ENCODE measurements at regions not wholly inside any gene's neighbourhood (a gene's known extent, or its start where the extent isn't known, plus 50 kb on each side); places are given as distances from the start of the nearest gene placed in this dataset.

GRCh38 chr1:55896210-55896609 is 681.0 kb upstream of the USP24 start:
- H3K27ac Mint-ChIP-seq: no peak overlapping the region
- H3K36me3 Mint-ChIP-seq: peaks cover 5% of the 10 kb centered on the region
- peaks cover 27% of the 10 kb centered on the region for H3K9me3 Mint-ChIP-seq
- DNase-seq (ENCODE audit: extremely low spot score, unreplicated experiment): no peak
- H3K27me3 Mint-ChIP-seq: no peaks in the 10 kb centered on the region
- no peak for TF ChIP-seq CTCF (conservative IDR thresholded peaks at IDR 0.05)
- no peak overlapping the region for H3K4me3 Mint-ChIP-seq
- H3K4me1 Mint-ChIP-seq (ENCODE audit: unreplicated experiment): no peaks in the 10 kb centered on the region

- no peaks in the 10 kb centered on the region for H3K27me3 Mint-ChIP-seq
- H3K27ac Mint-ChIP-seq: no peak overlapping the region
- H3K4me3 Mint-ChIP-seq: no peak overlapping the region
- TF ChIP-seq CTCF (conservative IDR thresholded peaks at IDR 0.05): peak; percentile 22
- peaks cover 27% of the 10 kb centered on the region for H3K9me3 Mint-ChIP-seq
- H3K36me3 Mint-ChIP-seq: peaks cover 5% of the 10 kb centered on the region
- H3K4me1 Mint-ChIP-seq (ENCODE audit: unreplicated experiment): no peaks in the 10 kb centered on the region
- DNase-seq (ENCODE audit: extremely low spot score, unreplicated experiment): no peak
Measured at GRCh38 chr1:55894521-55894920, 679.4 kb upstream of the USP24 start.

GRCh38 chr1:55893155-55893554 is 678.0 kb upstream of the USP24 start:
- H3K27me3 Mint-ChIP-seq: no peaks in the 10 kb centered on the region
- no peak for DNase-seq (ENCODE audit: extremely low spot score, unreplicated experiment)
- H3K36me3 Mint-ChIP-seq: peaks cover 5% of the 10 kb centered on the region
- H3K4me1 Mint-ChIP-seq (ENCODE audit: unreplicated experiment): peaks cover 6% of the 10 kb centered on the region
- H3K27ac Mint-ChIP-seq: no peak overlapping the region
- H3K4me3 Mint-ChIP-seq: no peak overlapping the region
- H3K9me3 Mint-ChIP-seq: peaks cover 27% of the 10 kb centered on the region
- TF ChIP-seq CTCF (conservative IDR thresholded peaks at IDR 0.05): peak; percentile 56

- Mint-ChIP-seq H3K27me3 (no peaks in the 10 kb centered on the region), H3K9me3 (peaks cover 16% of the 10 kb centered on the region), H3K27ac (no peak overlapping the region), H3K4me3 (no peak overlapping the region), H3K4me1 (ENCODE audit: unreplicated experiment) (peaks cover 35% of the 10 kb centered on the region), H3K36me3 (peaks cover 8% of the 10 kb centered on the region)
- TF ChIP-seq CTCF (conservative IDR thresholded peaks at IDR 0.05): no peak
- no peak for DNase-seq (ENCODE audit: extremely low spot score, unreplicated experiment)
Measured at GRCh38 chr1:55888685-55889317, 673.6 kb upstream of the USP24 start.

- Mint-ChIP-seq H3K27ac (peak overlapping the region; percentile 43), H3K4me3 (peak overlapping the region; percentile 45), H3K27me3 (no peaks in the 10 kb centered on the region), H3K4me1 (ENCODE audit: unreplicated experiment) (peaks cover 35% of the 10 kb centered on the region), H3K36me3 (peaks cover 3% of the 10 kb centered on the region), H3K9me3 (peaks cover 12% of the 10 kb centered on the region)
- no peak for DNase-seq (ENCODE audit: extremely low spot score, unreplicated experiment)
- TF ChIP-seq CTCF (conservative IDR thresholded peaks at IDR 0.05): no peak
Measured at GRCh38 chr1:55886856-55887712, 671.9 kb upstream of the USP24 start.
